ENCODE measurements at regions not wholly inside any gene's neighbourhood (a gene's known extent, or its start where the extent isn't known, plus 50 kb on each side); places are given as distances from the start of the nearest gene placed in this dataset.

- no peak for TF ChIP-seq CTCF (conservative IDR thresholded peaks at IDR 0.05 in 1 of 2, IDR thresholded peaks at IDR 0.05 in 1 of 2; ENCODE audit: low read depth in 1 of 2, low read length in 2 of 2)
- TF ChIP-seq EZH2 (IDR thresholded peaks at IDR 0.05; ENCODE audit: low read length, missing control alignments), result no peak
Measured at GRCh38 chr1:184866586-184866985, 107.7 kb downstream of the NIBAN1 start.

Measured in fibroblast of lung (primary cell).